HG03354 (cell line): ENCODE measurements at regions not wholly inside any gene's neighbourhood (a gene's known extent, or its start where the extent isn't known, plus 50 kb on each side); places are given as distances from the start of the nearest gene placed in this dataset.

Source experiments
- ATAC-seq: cut with Tn5 transposase; IDR thresholded peaks from one replicate; pipeline ENCODE4 v1.9.1; 2021; ENCODE audit warnings: mild to moderate bottlenecking; ENCODE audit not compliant: unreplicated experiment, poor library complexity, severe bottlenecking

DNA sequence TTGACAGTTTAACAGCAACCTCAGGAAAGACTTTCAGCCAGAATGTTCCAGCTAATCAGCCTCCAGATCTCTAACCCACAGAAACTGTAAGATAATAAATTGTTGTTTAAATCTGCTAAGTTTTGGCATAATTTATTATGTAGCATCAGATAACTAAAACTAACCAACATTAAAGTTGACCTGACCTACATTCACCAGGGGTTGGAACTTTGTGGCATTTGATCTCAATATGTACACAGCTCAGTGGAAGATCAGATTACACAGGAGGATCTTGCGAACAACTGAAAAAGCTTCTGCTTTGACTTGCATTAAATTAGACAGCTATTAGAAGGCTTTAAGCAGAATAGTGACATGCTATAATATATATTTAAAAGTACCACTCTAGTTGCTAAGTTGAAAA lies 91.4 kb upstream of the POU1F1 start:
- no peak for ATAC-seq

GRCh38 chr3:87363721-87364120 lies 87.3 kb upstream of the POU1F1 start:
- no peak for ATAC-seq

- ATAC-seq: no peak
Observed at GRCh38 chr3:87361956-87362355, 85.6 kb upstream of the POU1F1 start.

DNA sequence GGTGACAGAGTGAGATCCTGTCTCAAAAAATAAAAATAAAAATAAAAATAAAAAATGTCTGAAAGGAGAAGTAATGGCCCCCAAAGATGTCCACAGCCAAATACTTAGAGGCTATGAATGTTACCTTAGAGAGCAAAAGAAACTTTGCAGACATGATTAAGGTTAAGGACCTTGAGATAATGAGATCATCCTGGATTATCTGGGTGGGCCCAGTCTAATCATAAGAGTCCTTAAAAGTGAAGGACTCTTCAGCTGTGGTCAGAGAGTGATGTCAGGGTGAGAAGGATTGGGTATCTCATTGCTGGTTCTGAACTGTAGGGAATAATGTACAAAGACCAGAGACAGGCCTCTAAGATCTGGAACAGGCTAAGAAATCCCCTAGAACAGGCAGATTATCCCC lies 84.9 kb upstream of the POU1F1 start:
- ATAC-seq: no peak

DNA sequence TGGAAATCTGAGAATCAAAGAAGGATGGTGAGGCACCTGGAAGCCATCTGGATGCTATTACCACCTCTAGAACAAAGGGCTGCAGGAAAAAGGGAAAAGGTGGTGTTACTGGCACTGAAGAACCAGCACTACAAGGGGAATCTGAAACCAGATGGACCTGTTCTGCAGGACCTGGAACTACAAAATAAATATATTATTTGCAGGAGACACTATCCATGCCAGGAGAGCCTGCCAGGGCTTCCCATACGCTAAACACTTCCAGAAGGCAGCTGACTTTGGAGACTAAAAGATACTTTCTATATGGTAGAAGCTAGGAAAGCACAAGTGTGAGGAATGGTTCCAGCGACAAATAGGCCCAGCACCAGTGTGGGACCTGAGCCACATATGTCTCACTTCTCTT lies 83.4 kb upstream of the POU1F1 start:
- no peak for ATAC-seq

- ATAC-seq: no peak
Observed at GRCh38 chr3:87359025-87359424, 82.6 kb upstream of the POU1F1 start.

DNA sequence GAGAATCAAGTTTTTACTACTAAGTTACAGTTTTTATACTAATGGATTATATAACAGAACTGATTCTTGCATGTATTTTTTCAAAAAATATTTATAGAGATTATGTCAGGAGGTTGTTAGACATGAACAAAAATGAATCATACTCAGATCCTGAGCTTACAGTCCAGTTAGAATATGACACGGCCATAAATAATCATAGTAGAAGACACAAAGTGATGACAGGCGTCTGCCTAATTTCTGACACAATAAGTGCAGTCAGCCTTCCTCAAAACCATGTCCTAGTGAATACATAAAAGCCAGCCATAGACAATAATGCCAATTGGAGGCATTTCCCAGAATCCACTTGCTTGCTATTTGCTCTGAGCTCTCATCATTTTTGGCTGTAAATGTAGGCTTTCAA lies 81.7 kb upstream of the POU1F1 start:
- ATAC-seq: no peak

- no peak for ATAC-seq
Observed at GRCh38 chr3:87354398-87354797, 78.0 kb upstream of the POU1F1 start.

DNA sequence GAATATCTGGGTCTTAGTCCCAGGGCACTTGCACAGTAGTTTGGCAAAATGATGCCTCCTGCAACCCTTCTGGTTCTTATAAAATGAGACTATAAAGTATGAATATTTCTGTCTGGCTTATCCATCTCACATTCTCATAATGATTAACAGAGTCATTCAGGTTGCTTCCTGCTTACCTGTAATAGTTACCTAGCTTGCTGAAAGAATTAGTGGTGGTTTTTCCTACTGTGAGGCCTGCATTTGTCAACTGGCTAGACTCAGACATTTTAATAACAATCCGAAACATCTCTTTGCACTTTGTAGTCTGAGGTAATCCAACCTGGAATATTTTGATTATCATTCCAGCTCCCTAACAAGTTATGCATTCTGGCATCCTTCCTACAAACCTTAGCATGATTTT lies 75.6 kb upstream of the POU1F1 start:
- ATAC-seq: no peak

- ATAC-seq: peak; percentile 99
Observed at GRCh38 chr3:87350367-87351199, 74.2 kb upstream of the POU1F1 start.

GRCh38 chr3:87349833-87350232 lies 73.4 kb upstream of the POU1F1 start:
- no peak for ATAC-seq

- ATAC-seq: no peak
Observed at GRCh38 chr3:87336761-87337160, 60.4 kb upstream of the POU1F1 start.

DNA sequence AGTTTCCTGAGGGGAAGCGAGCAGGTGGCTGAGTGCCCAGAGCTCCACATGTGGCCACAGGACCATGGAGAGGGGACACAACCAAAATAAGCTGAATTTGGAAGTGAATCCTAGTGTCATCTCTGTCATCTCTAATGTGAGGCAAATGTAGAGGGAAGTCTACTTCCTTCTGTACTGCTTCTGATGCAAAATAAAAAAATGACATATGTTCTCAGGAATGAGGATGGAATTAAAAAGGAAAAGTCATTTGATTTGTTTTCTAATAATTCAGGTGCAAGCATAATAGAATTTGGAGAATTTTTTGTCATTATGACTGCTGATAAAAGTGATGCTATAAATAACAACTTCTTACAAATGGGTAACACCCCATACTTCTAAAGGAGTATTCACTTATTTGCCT lies 59.5 kb upstream of the POU1F1 start:
- no peak for ATAC-seq

DNA sequence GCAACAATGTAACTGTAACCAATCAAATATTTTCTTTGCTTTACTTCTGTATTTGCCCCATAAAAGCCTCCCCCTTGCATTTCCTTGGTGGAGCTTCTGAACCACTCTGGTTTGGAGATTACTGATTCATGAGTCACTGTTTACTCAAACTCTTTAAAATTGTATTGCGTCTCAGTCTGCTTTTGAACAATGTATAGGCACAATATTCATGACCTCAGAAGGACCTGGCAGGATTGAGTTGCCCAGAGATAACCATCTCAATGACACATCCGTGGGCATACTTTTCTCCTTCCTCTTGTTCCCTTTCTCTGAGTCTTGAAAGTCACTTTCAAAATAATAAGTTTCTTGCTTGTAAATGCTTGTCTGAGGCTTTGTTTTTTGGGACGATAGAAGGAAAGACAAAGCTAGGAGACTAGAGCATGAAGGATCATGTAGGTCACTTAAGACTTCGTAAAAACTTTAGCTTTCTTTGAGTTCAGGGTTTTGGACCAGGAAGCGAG lies 57.1 kb upstream of the POU1F1 start:
- ATAC-seq: peak; percentile 69

GRCh38 chr3:87332789-87333188 lies 56.4 kb upstream of the POU1F1 start:
- ATAC-seq: no peak

- ATAC-seq: no peak
Observed at GRCh38 chr3:87329065-87329464, 52.7 kb upstream of the POU1F1 start.
